Neural progenitor cell (in vitro differentiated cells): ENCODE measurements at regions not wholly inside any gene's neighbourhood (a gene's known extent, or its start where the extent isn't known, plus 50 kb on each side); places are given as distances from the start of the nearest gene placed in this dataset.

Experiments used
- DNase-seq: peaks from one replicate; pipeline ENCODE4 v3.0.0-alpha.2; 2016; ENCODE audit warnings: low spot score
- H2AFZ ChIP-seq: fragments of 200-600 bp; sonication (generic); replicated peaks from 2 replicates; pipeline ENCODE4 v1.6.1; 2016; ENCODE audit warnings: antibody characterized with exemption
- H3F3A ChIP-seq: fragments of 200-600 bp; sonication (generic); 2 replicates; pipeline ENCODE4 v1.6.1; 2016; ENCODE audit warnings: antibody characterized with exemption, low read depth
- H3K27ac ChIP-seq: fragments of 200-600 bp; sonication (generic); 2 replicates; pipeline ENCODE4 v1.5.1; 2016; ENCODE audit warnings: mild to moderate bottlenecking
- H3K27me3 ChIP-seq: fragments of 200-600 bp; sonication (generic); 2 replicates; pipeline ENCODE4 v1.6.1; 2016; ENCODE audit warnings: mild to moderate bottlenecking, moderate library complexity
- H3K36me3 ChIP-seq: fragments of 200-600 bp; sonication (generic); 2 replicates; pipeline ENCODE4 v1.5.1; 2016
- H3K4me1 ChIP-seq: fragments of 200-600 bp; sonication (generic); 2 replicates; pipeline ENCODE4 v1.6.1; 2016; ENCODE audit warnings: mixed run types
- H3K4me2 ChIP-seq: fragments of 200-600 bp; sonication (generic); 2 replicates; pipeline ENCODE4 v1.6.1; 2016
- H3K4me3 ChIP-seq: fragments of 200-600 bp; sonication (generic); 2 replicates; pipeline ENCODE4 v1.5.1; 2016
- H3K79me2 ChIP-seq: fragments of 200-600 bp; sonication (generic); 2 replicates; pipeline ENCODE4 v1.6.1; 2016; ENCODE audit warnings: low read depth
- H3K9ac ChIP-seq: fragments of 200-600 bp; sonication (generic); 2 replicates; pipeline ENCODE4 v1.6.1; 2016
- H3K9me3 ChIP-seq: fragments of 200-600 bp; sonication (generic); 2 replicates; pipeline ENCODE4 v1.5.1; 2016; ENCODE audit warnings: low read depth
- H4K20me1 ChIP-seq: fragments of 200-600 bp; sonication (generic); 2 replicates; pipeline ENCODE4 v1.6.1; 2016; ENCODE audit warnings: low read depth
- H3K27ac Mint-ChIP-seq: 3 replicates; pipeline ENCODE4 v1.8.0; 2021; ENCODE audit warnings: mixed read lengths
- H3K27me3 Mint-ChIP-seq: 2 replicates; pipeline ENCODE4 v1.8.0; 2022; ENCODE audit warnings: low read depth, mild to moderate bottlenecking, inconsistent platforms, moderate library complexity, mixed read lengths; ENCODE audit not compliant: insufficient read depth
- H3K36me3 Mint-ChIP-seq: 3 replicates; pipeline ENCODE4 v1.8.0; 2021; ENCODE audit warnings: mixed read lengths
- H3K4me1 Mint-ChIP-seq: 3 replicates; pipeline ENCODE4 v1.8.0; 2021; ENCODE audit warnings: mixed read lengths
- H3K4me3 Mint-ChIP-seq: 3 replicates; pipeline ENCODE4 v1.8.0; 2021; ENCODE audit warnings: mild to moderate bottlenecking, moderate library complexity, mixed read lengths
- H3K9me3 Mint-ChIP-seq: 3 replicates; pipeline ENCODE4 v1.8.0; 2020; ENCODE audit warnings: mixed read lengths
- EZH2 ChIP-seq: fragments of 200-600 bp; sonication (generic); IDR thresholded peaks from 2 replicates; pipeline ENCODE4 v1.6.1; 2017; ENCODE audit warnings: antibody characterized with exemption, mild to moderate bottlenecking, moderate library complexity
- EZH2phosphoT487 ChIP-seq: fragments of 200-600 bp; sonication (generic); IDR thresholded peaks from 2 replicates; pipeline ENCODE4 v1.6.1; 2017; ENCODE audit warnings: antibody characterized with exemption
- TF ChIP-seq, protein P1 (sequence below): fragments of 200-600 bp; sonication (generic); IDR thresholded peaks from 2 replicates; pipeline ENCODE4 v1.5.1; 2017; ENCODE audit warnings: antibody characterized with exemption, mild to moderate bottlenecking

DNA sequence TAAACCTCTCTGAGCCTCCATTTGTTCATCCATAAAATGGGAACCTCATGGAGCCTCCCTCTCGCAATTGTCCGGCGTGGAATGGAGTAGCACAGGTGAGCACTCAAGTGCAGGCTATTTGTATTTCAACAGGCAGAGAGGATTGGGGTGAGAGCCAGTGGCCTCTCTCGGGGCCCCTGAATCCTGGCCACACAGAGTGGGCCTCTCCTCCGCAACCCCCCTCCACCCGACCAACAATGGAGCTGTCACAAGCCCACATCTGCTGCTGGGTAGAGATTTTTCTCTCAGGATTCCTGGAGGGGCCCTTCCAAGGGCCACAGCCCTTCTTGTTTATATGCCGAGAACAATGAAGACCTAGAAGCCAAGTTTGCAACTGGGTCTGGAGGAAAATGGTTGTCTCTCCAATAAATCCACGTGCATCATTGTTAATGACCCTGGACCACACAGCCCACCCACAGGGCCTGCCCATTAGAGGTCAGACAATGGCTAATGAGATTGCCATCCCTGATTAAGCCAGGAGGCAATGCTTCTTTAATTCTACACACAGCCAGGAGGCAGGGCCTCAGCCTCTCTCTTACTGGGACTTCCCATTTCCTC, 233.0 kb downstream of the ANKRD60 start:
- Histone ChIP-seq H3K4me3 (no peak overlapping the region), H3K9me3 (no peaks in the 10 kb centered on the region), H4K20me1 (no peaks in the 10 kb centered on the region), H3K4me2 (no peak overlapping the region), H3K9ac (no peak overlapping the region), H2AFZ (no peak overlapping the region), H3K27me3 (peaks cover 15% of the 10 kb centered on the region), H3K4me1 (peaks cover 9% of the 10 kb centered on the region), H3K27ac (no peak overlapping the region), H3K79me2 (no peaks in the 10 kb centered on the region), H3K36me3 (no peaks in the 10 kb centered on the region), H3F3A (peaks cover 15% of the 10 kb centered on the region)
- H3K27me3 Mint-ChIP-seq, result peaks cover 2% of the 10 kb centered on the region
- no peak for DNase-seq
- no peak overlapping the region for H3K27ac Mint-ChIP-seq
- H3K4me3 Mint-ChIP-seq, result no peak overlapping the region
- TF ChIP-seq EZH2, result no peak
- TF ChIP-seq EZH2phosphoT487, result no peak
- H3K36me3 Mint-ChIP-seq, result no peaks in the 10 kb centered on the region
- peaks cover 2% of the 10 kb centered on the region for H3K9me3 Mint-ChIP-seq
- peaks cover 26% of the 10 kb centered on the region for H3K4me1 Mint-ChIP-seq

GRCh38 chr20:57993716-57994431, 234.6 kb downstream of the ANKRD60 start:
- TF ChIP-seq EZH2 (no peak), EZH2phosphoT487 (no peak)
- TF ChIP-seq, protein P1, sequence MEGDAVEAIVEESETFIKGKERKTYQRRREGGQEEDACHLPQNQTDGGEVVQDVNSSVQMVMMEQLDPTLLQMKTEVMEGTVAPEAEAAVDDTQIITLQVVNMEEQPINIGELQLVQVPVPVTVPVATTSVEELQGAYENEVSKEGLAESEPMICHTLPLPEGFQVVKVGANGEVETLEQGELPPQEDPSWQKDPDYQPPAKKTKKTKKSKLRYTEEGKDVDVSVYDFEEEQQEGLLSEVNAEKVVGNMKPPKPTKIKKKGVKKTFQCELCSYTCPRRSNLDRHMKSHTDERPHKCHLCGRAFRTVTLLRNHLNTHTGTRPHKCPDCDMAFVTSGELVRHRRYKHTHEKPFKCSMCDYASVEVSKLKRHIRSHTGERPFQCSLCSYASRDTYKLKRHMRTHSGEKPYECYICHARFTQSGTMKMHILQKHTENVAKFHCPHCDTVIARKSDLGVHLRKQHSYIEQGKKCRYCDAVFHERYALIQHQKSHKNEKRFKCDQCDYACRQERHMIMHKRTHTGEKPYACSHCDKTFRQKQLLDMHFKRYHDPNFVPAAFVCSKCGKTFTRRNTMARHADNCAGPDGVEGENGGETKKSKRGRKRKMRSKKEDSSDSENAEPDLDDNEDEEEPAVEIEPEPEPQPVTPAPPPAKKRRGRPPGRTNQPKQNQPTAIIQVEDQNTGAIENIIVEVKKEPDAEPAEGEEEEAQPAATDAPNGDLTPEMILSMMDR, result no peak
- Histone ChIP-seq H4K20me1 (no peaks in the 10 kb centered on the region), H3K36me3 (no peaks in the 10 kb centered on the region), H3K27ac (no peak overlapping the region), H3K9ac (no peak overlapping the region), H2AFZ (no peak overlapping the region), H3K79me2 (no peaks in the 10 kb centered on the region), H3K27me3 (peaks cover 6% of the 10 kb centered on the region), H3F3A (no peaks in the 10 kb centered on the region), H3K9me3 (no peaks in the 10 kb centered on the region), H3K4me3 (no peak overlapping the region), H3K4me2 (no peak overlapping the region), H3K4me1 (no peaks in the 10 kb centered on the region)
- H3K27ac Mint-ChIP-seq, result no peak overlapping the region
- H3K36me3 Mint-ChIP-seq, result no peaks in the 10 kb centered on the region
- DNase-seq, result no peak
- peaks cover 2% of the 10 kb centered on the region for H3K27me3 Mint-ChIP-seq
- H3K9me3 Mint-ChIP-seq, result peaks cover 2% of the 10 kb centered on the region
- peaks cover 16% of the 10 kb centered on the region for H3K4me1 Mint-ChIP-seq
- H3K4me3 Mint-ChIP-seq, result no peak overlapping the region

DNA sequence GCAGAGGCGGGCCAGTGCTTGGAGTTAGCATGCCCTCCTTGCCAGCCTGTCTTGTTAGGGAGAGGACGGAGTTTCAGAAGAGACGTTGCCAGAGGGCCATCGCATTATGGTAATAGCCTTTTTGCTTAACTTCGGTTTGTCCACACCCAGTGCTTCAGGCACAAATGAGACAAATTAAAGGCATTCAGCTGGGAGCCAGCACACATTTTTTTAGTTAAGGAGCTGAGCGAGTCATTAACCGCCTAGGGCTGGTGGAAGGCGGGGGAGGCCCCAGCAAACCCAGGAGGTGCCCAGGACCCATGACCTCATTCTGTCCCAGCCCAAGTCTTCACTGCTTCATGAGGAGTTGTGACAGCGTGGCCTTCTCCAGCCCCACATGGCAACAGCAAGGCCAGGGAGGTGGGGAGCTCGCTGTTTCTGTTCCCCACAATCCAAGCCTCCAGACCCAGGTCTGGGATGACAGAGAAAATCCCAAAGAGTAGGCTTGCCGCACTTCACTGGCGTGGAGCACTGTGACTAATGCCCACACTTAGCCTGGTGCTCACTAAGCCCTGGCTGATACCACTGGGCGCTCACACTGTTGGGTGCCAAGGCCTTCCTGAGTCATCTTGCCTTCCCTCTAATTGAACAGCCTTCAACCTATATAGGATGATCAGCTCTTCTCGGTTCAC, 237.1 kb downstream of the ANKRD60 start:
- Mint-ChIP-seq H3K27me3 (peaks cover 2% of the 10 kb centered on the region), H3K4me1 (peaks cover 16% of the 10 kb centered on the region), H3K36me3 (no peaks in the 10 kb centered on the region), H3K9me3 (no peaks in the 10 kb centered on the region), H3K27ac (no peak overlapping the region), H3K4me3 (no peak overlapping the region)
- Histone ChIP-seq H4K20me1 (no peaks in the 10 kb centered on the region), H3F3A (no peaks in the 10 kb centered on the region), H3K4me2 (no peak overlapping the region), H3K79me2 (no peaks in the 10 kb centered on the region), H2AFZ (no peak overlapping the region), H3K4me1 (no peaks in the 10 kb centered on the region), H3K9ac (no peak overlapping the region), H3K36me3 (no peaks in the 10 kb centered on the region), H3K4me3 (no peak overlapping the region), H3K9me3 (no peaks in the 10 kb centered on the region), H3K27ac (no peak overlapping the region), H3K27me3 (no peaks in the 10 kb centered on the region)
- TF ChIP-seq, protein P1, result no peak
- no peak for TF ChIP-seq EZH2phosphoT487
- no peak for TF ChIP-seq EZH2
- no peak for DNase-seq
